SKM-1 (cell line): ENCODE measurements at regions not wholly inside any gene's neighbourhood (a gene's known extent, or its start where the extent isn't known, plus 50 kb on each side); places are given as distances from the start of the nearest gene placed in this dataset.
"Not testable (repeated sequence)": the region's sequence is repeated elsewhere in the genome, so short reads cannot be mapped to it uniquely, and the experiment has no call there.

Source experiments
- DNase-seq: peaks from one replicate; lab custom pipeline; 2025; ENCODE audit not compliant: unreplicated experiment; lab: John Stamatoyannopoulos, UW

- DNase-seq = no peak
Observed at GRCh38 chr2:142758973-142759372, 118.5 kb upstream of the KYNU start.

GRCh38 chr2:142757111-142757510 is 120.4 kb upstream of the KYNU start:
- DNase-seq = no peak

DNA sequence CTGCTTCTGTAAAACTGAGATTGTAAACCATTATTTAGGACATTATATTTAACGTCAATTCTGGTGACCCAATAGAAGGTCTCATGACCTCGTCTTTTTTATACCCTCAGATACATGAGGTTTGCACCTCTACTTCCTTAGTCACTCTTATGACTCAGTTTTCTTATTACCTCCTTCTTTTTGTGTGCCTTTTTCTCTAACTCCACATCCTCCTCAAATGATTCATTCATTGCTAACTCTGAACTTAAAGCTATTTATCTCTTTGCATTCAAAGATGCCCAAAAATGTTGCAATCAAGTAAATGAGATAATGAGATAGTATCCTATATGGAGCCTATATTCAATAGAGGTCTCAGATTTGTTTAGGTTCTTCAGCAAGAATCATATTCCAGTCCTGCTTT is 121.0 kb upstream of the KYNU start:
- DNase-seq = no peak

DNA sequence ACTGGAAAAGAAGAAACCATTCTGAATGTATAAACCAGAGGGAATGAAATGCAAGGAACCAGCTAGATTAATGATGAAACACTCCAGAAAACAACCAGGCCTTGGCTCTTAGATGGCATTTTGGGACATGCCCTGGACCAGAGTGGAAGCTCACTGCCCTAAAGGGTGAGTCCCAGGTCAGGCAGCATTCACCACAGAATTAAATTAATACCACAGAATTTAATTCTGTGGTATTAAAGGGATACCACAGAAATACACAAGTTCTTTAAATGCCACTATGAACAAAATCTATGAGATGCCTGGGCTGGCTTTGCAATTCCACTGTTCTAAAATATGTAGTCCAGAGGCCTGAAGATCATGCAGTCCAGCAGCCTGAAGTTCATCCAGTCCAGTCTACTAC is 122.3 kb upstream of the KYNU start:
- no peak for DNase-seq

- no peak for DNase-seq
Observed at GRCh38 chr2:142754182-142754581, 123.3 kb upstream of the KYNU start.

DNA sequence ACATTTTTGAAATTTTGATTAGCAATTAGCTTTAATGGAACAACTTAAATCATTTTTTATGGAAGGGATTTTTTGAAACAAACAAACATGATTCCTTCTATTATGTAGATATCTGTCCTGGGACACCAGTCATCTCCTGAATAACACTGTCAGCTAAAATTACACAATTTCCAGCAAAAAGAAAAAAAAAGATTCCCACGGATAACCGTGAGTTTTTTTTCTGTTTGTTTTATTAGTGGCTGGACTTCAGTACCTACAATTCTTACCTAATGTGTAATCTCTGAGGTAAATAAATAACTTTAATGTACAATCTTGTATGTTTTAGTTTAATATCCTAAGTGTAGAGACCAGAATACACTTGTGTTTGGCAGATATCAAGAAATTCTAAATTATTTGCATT is 126.6 kb upstream of the KYNU start:
- no peak for DNase-seq

GRCh38 chr2:142748559-142749099 is 128.8 kb upstream of the KYNU start:
- no peak for DNase-seq

DNA sequence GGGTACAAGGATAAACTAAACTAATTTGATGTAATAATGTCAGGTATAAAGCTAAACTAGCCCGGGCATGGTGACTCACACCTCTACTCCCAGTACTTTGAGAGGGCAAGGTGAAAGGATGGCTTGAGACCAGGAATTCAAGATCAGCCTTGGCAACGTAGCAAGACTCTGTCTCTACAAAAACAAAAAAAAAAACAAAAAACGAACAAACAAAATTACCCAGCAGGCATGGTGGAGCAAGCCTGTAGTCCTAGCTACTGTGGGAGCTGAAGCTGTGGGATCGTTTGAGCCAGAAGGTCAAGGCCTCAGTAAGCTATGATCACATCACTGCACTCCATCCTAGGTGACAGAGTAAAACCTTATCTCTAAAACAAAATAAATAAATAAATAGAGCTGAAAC is 131.8 kb upstream of the KYNU start:
- DNase-seq = no peak

GRCh38 chr2:142742371-142743214 is 134.9 kb upstream of the KYNU start:
- no peak for DNase-seq

- DNase-seq = no peak
Observed at GRCh38 chr2:142741764-142742269, 135.6 kb upstream of the KYNU start.

- no peak for DNase-seq
Observed at GRCh38 chr2:142734770-142735169, 142.7 kb upstream of the KYNU start.

DNA sequence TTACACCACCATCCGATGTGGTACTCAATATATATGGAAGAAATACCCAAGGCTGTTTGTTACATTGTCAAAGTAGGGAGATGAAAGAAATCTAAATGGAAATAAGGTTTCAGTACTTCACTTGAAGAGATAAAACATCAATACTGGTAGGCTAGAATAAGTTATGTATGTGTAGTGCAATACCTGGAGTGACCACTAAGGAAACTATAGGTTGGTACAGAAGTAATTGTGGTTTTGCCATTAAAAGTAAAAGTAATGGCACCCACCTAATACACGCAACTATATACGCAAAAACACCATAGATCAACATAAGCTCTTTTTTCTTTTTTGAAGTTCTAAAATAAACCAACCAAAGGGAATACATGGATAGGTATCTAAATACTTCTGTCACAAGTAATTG is 143.2 kb upstream of the KYNU start:
- DNase-seq = no peak

DNA sequence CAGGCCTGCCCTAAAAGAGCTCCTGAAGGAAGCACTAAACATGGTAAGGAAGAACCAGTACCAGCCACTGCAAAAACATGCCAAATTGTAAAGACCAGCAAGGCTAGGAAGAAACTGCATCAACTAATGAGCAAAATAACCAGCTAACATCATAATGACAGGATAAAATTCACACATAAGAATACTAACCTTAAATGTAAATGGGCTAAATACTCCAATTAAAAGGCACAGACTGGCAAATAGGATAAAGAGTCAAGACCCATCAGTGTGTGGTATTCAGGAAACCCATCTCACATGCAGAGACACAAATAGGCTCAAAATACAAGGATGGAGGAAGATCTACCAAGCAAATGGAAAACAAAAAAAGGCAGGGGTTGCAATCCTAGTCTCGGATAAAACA is 147.7 kb upstream of the KYNU start:
- not testable (repeated sequence) for DNase-seq

DNA sequence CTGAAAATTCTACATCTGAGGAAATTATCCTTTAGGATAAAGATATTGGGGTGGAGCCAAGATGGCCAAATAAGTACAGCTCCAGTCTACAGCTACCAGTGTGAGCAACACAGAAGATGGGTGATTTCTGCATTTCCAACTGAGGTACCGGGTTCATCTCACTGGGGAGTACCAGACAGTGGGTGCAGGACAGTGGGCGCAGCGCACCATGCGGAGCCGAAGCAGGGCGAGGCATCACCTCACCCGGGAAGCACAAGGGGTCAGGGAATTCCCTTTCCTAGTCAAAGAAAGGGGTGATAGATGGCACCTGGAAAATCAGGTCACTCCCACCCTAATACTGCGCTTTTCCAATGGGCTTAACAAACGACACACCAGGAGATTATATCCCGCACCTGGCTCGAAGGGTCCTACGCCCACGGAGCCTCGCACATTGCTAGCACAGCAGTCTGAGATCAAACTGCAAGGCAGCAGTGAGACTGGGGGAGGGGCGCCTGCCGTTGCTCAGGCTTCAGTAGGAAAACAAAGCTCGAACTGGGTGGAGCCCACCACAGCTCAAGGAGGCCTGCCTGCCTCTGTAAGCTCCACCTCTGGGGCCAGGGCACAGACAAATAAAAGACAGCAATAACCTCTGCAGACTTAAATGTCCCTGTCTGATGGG is 149.5 kb upstream of the KYNU start:
- not testable (repeated sequence) for DNase-seq

- no peak for DNase-seq
Observed at GRCh38 chr2:142725386-142725785, 152.1 kb upstream of the KYNU start.

GRCh38 chr2:142724713-142725349 is 152.6 kb upstream of the KYNU start:
- no peak for DNase-seq

DNA sequence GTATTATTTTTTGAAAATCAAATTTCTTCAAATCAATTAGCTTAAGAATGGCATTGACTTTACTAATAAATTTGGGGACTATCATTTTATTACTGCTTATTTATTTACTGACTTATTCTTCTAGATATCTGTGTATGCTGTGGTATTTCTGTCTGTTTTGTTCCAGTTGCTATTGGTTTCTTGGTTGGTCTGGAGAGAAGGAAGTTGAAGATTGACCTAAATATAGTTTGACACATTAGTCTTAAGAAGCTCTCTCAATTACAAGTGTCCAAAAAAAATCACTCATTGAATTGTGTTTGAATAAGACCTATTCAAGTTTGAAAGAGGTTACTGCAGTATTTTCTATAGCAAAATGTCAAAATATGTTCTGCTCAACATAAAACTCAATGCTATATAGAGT is 153.3 kb upstream of the KYNU start:
- DNase-seq = no peak

GRCh38 chr2:142723236-142723635 is 154.2 kb upstream of the KYNU start:
- DNase-seq = no peak

DNA sequence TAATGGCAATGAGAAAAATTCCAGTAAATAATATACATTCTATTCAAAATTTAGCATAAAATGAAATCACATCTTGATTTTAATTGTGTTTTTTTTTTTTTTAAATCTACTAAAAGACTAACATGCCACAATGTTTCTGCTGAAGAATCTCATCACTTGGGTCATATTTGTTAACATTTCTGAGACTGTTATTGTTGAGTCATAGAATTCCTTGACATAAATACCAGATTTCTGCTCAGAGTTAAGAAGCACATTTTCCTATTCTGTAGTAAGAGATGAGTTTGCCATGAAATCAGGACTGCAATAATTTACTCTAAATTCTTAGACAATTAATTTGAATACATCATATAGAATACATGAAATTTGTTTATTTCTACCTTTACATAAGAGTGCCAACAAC is 154.9 kb upstream of the KYNU start:
- DNase-seq = no peak

DNA sequence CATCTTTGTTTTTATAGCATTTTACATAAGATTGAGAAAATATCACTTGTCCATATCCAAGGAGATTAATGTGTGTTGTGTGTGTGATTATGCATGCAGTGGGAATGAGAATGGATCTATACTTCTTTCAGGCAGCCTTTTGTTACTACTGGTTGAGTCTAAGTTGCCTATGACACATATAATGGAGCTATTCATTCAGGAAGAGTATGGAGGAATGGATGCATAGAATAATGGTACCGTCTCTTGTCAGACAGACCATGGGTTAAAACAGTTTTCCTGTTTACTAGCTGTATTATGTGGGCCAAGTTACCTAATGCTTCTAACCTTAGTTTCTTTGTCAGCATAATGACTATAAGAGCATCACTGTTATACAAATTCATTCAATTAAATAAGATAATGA is 155.4 kb upstream of the KYNU start:
- DNase-seq = no peak

DNA sequence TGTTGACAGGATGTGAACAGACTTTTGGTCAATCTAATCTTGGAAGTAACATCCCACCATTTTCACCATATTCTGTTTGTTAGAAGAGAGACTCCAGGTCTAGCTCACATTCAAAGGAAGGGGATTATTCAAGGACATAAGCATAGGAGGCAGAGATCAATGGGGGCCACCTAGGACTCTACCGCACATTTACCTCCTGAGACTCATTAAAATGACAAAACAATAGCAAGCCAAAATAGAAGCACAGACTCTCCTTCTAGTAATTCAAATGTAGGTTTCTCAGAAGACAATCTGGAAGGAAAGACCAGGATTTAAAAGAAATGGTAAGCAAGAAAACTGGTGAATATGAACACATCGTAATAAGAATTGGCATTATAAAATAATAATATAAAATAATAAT is 156.4 kb upstream of the KYNU start:
- DNase-seq = no peak
